HG02610 (cell line): ENCODE measurements at regions not wholly inside any gene's neighbourhood (a gene's known extent, or its start where the extent isn't known, plus 50 kb on each side); places are given as distances from the start of the nearest gene placed in this dataset.
"Not testable (repeated sequence)": the region's sequence is repeated elsewhere in the genome, so short reads cannot be mapped to it uniquely, and the experiment has no call there.

Experiments
- ATAC-seq: cut with Tn5 transposase; IDR thresholded peaks from one replicate; pipeline ENCODE4 v1.9.1; 2021; ENCODE audit warnings: mild to moderate bottlenecking, moderate library complexity; ENCODE audit not compliant: unreplicated experiment

- ATAC-seq: no peak
Measured at GRCh38 chr4:144799486-144799885, 153.5 kb downstream of the HHIP start.

- ATAC-seq: no peak
Measured at GRCh38 chr4:144801731-144802130, 155.8 kb downstream of the HHIP start.

- no peak for ATAC-seq
Measured at GRCh38 chr4:144808034-144808433, 162.1 kb downstream of the HHIP start.

GRCh38 chr4:144809056-144809640, 163.2 kb downstream of the HHIP start:
- no peak for ATAC-seq

GRCh38 chr4:144816668-144817067, 170.7 kb downstream of the HHIP start:
- ATAC-seq: no peak

- ATAC-seq: no peak
Measured at GRCh38 chr4:144817081-144817480, 171.1 kb downstream of the HHIP start.

GRCh38 chr4:144818136-144818535, 172.2 kb downstream of the HHIP start:
- no peak for ATAC-seq

- ATAC-seq: no peak
Measured at GRCh38 chr4:144819591-144819990, 173.6 kb downstream of the HHIP start.

GRCh38 chr4:144820011-144820727, 174.2 kb downstream of the HHIP start:
- ATAC-seq: no peak

- no peak for ATAC-seq
Measured at GRCh38 chr4:144820728-144821085, 174.8 kb downstream of the HHIP start.

- ATAC-seq: no peak
Measured at GRCh38 chr4:144831971-144832370, 186.0 kb downstream of the HHIP start.

- ATAC-seq: no peak
Measured at GRCh38 chr4:144845411-144845810, 199.5 kb downstream of the HHIP start.

- ATAC-seq: no peak
Measured at GRCh38 chr4:144851948-144852347, 206.0 kb downstream of the HHIP start.

- ATAC-seq: no peak
Measured at GRCh38 chr4:144861471-144861870, 215.5 kb downstream of the HHIP start.

- ATAC-seq: no peak
Measured at GRCh38 chr4:144862210-144862609, 216.3 kb downstream of the HHIP start.

- ATAC-seq: not testable (repeated sequence)
Measured at GRCh38 chr4:144864891-144865290, 218.9 kb downstream of the HHIP start.

- no peak for ATAC-seq
Measured at GRCh38 chr4:144868309-144868708, 222.4 kb downstream of the HHIP start.

GRCh38 chr4:144872508-144873225, 225.3 kb downstream of the ANAPC10 start:
- ATAC-seq: no peak

GRCh38 chr4:144873226-144873990, 224.6 kb downstream of the ANAPC10 start:
- no peak for ATAC-seq

- ATAC-seq: no peak
Measured at GRCh38 chr4:144894573-144894972, 203.4 kb downstream of the ANAPC10 start.

- no peak for ATAC-seq
Measured at GRCh38 chr4:144899393-144899792, 198.6 kb downstream of the ANAPC10 start.
